ENCODE measurements at regions not wholly inside any gene's neighbourhood (a gene's known extent, or its start where the extent isn't known, plus 50 kb on each side); places are given as distances from the start of the nearest gene placed in this dataset.
"Not testable (repeated sequence)": the region's sequence is repeated elsewhere in the genome, so short reads cannot be mapped to it uniquely, and the experiment has no call there.

DNA sequence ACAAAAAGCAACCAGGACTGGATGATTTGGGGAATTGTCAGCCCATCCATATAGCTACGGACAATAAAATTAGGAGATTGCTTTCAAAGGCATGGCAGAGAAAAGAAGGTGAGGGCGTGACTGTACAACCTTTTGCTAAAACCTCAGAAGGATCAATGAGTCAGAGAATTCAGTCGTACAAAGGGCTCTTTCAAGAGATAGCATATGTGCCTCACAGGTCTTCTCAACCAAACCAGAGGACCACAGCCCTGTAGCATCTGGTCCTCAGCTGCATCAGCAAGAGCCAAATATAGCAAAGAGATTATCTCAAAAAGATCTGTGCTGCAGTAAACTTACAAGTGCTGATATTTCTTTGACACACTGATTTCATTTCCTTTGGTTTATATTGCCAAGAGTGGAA is 149.9 kb upstream of the RAB6C start:
- Histone ChIP-seq H3K4me1 (no peaks in the 10 kb centered on the region), H3K27me3 (no peaks in the 10 kb centered on the region), H3K27ac (no peak overlapping the region), H3K9me3 (peaks cover 0 to 14% (median 0%) of the 10 kb centered on the region in 3 donors), H3K4me3 (no peak overlapping the region), H3K36me3 (no peaks in the 10 kb centered on the region)
- WGBS, 2 donors (ENCODE audit: low coverage in 1 of 2), result 92% methylated on average over 3 of the region's 3 CpGs
- ATAC-seq, result no peak
- TF ChIP-seq, protein P1, sequence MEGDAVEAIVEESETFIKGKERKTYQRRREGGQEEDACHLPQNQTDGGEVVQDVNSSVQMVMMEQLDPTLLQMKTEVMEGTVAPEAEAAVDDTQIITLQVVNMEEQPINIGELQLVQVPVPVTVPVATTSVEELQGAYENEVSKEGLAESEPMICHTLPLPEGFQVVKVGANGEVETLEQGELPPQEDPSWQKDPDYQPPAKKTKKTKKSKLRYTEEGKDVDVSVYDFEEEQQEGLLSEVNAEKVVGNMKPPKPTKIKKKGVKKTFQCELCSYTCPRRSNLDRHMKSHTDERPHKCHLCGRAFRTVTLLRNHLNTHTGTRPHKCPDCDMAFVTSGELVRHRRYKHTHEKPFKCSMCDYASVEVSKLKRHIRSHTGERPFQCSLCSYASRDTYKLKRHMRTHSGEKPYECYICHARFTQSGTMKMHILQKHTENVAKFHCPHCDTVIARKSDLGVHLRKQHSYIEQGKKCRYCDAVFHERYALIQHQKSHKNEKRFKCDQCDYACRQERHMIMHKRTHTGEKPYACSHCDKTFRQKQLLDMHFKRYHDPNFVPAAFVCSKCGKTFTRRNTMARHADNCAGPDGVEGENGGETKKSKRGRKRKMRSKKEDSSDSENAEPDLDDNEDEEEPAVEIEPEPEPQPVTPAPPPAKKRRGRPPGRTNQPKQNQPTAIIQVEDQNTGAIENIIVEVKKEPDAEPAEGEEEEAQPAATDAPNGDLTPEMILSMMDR (IDR thresholded peaks at IDR 0.05), result no peak
- TF ChIP-seq POLR2A (IDR thresholded peaks at IDR 0.05), result no peak
- TF ChIP-seq EP300 (IDR thresholded peaks at IDR 0.05), result no peak
- no peak for TF ChIP-seq POLR2AphosphoS5 (IDR thresholded peaks at IDR 0.05)

DNA sequence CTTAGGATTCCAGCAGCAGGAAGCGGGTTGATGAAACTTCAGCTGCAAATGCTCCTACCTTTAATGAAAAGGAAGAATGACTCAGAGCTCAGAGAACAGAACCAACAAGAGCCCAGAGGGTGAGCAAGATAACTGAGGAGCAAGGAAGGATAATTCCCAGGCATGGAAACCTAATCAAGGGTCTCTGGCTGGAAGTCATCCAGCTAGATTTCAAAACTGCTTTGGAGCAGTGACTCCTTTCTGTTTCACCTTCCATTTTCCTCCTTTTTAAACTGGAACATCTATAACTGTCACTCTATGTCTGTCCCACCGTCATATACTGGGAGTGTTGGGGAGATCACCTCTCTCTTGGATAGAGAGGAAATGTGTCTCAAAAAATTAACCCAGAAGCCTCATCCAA is 148.4 kb upstream of the RAB6C start:
- H3K4me3 ChIP-seq, result no peak overlapping the region
- TF ChIP-seq EP300 (IDR thresholded peaks at IDR 0.05) (no peak), POLR2A (IDR thresholded peaks at IDR 0.05) (no peak)
- TF ChIP-seq, protein P1 (IDR thresholded peaks at IDR 0.05), result no peak
- ATAC-seq, result no peak
- peaks cover 0 to 14% (median 0%) of the 10 kb centered on the region in 3 donors for H3K9me3 ChIP-seq
- H3K36me3 ChIP-seq, result no peaks in the 10 kb centered on the region
- H3K27ac ChIP-seq, result no peak overlapping the region
- WGBS, 2 donors (ENCODE audit: low coverage in 1 of 2), result 93 to 96% methylated on average over 2 of the region's 2 CpGs
- H3K27me3 ChIP-seq, result no peaks in the 10 kb centered on the region
- no peaks in the 10 kb centered on the region for H3K4me1 ChIP-seq

DNA sequence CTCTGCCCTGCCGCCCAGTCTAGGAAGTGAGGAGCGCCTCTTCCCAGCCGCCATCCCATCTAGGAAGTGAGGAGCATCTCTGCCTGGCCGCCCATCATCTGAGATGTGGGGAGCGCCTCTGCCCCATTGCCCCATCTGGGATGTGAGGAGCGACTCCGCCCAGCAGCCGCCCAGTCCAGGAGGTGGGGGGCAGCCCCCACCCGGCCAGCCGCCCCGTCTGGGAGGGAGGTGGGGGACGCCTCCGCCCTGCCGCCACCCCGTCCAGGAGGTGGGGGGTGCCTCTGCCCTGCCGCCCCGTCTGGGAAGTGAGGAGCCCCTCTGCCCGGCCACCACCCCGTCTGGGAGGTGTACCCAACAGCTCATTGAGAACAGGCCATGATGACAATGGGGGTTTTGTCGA is 146.0 kb upstream of the RAB6C start:
- no CpG with 5 or more reads among the region's 20 CpGs for WGBS, 2 donors (ENCODE audit: low coverage in 1 of 2)
- not testable (repeated sequence) for H3K4me1 ChIP-seq, ATAC-seq, H3K4me3 ChIP-seq, H3K27me3 ChIP-seq, H3K27ac ChIP-seq, H3K36me3 ChIP-seq
- H3K9me3 ChIP-seq, result peaks cover 0 to 14% (median 0%) of the 10 kb centered on the region in 3 donors

DNA sequence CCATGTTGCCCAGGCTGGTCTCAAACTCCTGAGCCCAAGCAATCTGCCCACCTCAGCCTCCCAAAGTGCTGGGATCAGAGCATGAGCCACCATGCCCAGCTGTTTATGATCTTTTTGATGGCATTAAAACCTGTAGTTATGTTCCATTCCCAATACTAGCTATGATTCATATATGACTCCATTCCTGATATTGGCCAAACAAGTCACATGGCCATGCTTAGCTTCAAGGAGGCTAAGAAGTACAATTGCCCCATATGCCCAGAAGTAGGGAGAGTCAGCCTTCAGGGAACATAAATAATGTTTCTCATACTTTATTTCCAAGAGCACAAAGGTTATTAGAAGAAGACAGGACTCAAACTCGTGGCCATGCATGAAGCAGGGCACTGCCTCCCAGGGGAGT is 132.4 kb upstream of the RAB6C start:
- 80% methylated on average over 1 of the region's 1 CpG; no CpG with 5 or more reads in 1 of the 2 donors for WGBS, 2 donors (ENCODE audit: low coverage in 1 of 2)
- Histone ChIP-seq H3K27ac (no peak overlapping the region), H3K36me3 (no peaks in the 10 kb centered on the region), H3K4me3 (no peak overlapping the region), H3K27me3 (no peaks in the 10 kb centered on the region), H3K9me3 (no peaks in the 10 kb centered on the region), H3K4me1 (no peaks in the 10 kb centered on the region)
- TF ChIP-seq POLR2A (IDR thresholded peaks at IDR 0.05) (no peak), EP300 (IDR thresholded peaks at IDR 0.05) (no peak), POLR2AphosphoS5 (IDR thresholded peaks at IDR 0.05) (no peak)
- TF ChIP-seq, protein P1 (IDR thresholded peaks at IDR 0.05), result no peak
- no peak for ATAC-seq

DNA sequence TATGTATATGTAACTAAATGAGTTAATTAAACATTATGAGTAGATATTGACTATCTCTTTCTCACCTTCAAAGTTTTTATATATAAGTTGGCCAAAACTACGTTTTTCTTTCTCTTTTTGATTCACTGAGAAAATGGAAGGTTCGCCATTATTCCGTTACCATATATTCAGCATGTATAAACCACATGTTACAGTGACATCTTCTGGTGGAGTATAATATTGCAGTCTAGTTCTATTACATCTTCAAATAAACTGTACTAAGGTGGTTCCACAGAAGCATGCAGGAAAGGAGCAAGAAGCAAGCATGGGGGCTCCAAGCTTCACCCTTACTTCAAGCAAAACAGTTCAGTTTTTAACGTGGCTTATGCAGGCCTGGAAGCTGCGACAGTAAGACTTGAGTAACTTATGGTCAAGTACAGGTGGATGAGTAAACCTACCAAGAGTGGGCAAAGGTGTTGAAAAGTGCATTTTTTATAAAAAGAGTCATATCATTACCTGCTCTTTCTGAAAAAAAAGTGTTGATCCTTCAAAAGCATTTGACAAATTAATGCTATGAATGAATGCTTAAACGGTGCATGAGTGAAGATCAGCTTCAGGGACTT is 129.8 kb upstream of the RAB6C start:
- no peak overlapping the region for H3K4me3 ChIP-seq
- no peaks in the 10 kb centered on the region for H3K9me3 ChIP-seq
- no peaks in the 10 kb centered on the region for H3K4me1 ChIP-seq
- no peak overlapping the region for H3K27ac ChIP-seq
- TF ChIP-seq POLR2AphosphoS5 (IDR thresholded peaks at IDR 0.05) (no peak), POLR2A (IDR thresholded peaks at IDR 0.05) (no peak), EP300 (IDR thresholded peaks at IDR 0.05) (no peak)
- TF ChIP-seq, protein P1 (IDR thresholded peaks at IDR 0.05), result peak; percentile 64 to 76 (median 70)
- H3K27me3 ChIP-seq, result no peaks in the 10 kb centered on the region
- no peak for ATAC-seq
- WGBS, 2 donors (ENCODE audit: low coverage in 1 of 2), result 14 to 16% methylated on average over 6 of the region's 6 CpGs
- H3K36me3 ChIP-seq, result no peaks in the 10 kb centered on the region

All from gastroesophageal sphincter (tissue), 4 donors.